ENCODE measurements at regions not wholly inside any gene's neighbourhood (a gene's known extent, or its start where the extent isn't known, plus 50 kb on each side); places are given as distances from the start of the nearest gene placed in this dataset.

GRCh38 chr13:80038371-80038770, 302.6 kb downstream of the SPRY2 start:
- TF ChIP-seq, protein P1, sequence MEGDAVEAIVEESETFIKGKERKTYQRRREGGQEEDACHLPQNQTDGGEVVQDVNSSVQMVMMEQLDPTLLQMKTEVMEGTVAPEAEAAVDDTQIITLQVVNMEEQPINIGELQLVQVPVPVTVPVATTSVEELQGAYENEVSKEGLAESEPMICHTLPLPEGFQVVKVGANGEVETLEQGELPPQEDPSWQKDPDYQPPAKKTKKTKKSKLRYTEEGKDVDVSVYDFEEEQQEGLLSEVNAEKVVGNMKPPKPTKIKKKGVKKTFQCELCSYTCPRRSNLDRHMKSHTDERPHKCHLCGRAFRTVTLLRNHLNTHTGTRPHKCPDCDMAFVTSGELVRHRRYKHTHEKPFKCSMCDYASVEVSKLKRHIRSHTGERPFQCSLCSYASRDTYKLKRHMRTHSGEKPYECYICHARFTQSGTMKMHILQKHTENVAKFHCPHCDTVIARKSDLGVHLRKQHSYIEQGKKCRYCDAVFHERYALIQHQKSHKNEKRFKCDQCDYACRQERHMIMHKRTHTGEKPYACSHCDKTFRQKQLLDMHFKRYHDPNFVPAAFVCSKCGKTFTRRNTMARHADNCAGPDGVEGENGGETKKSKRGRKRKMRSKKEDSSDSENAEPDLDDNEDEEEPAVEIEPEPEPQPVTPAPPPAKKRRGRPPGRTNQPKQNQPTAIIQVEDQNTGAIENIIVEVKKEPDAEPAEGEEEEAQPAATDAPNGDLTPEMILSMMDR (optimal IDR thresholded peaks at IDR 0.05 in 1 of 3, IDR thresholded peaks at IDR 0.05 in 1 of 3, conservative IDR thresholded peaks at IDR 0.05 in 1 of 3; ENCODE audit: extremely low read depth in 1 of 3, insufficient read depth in 2 of 3, low read length in 3 of 3) = no peak
- TF ChIP-seq EZH2 (IDR thresholded peaks at IDR 0.05; ENCODE audit: low read length) = no peak

Measured in keratinocyte (primary cell).